ENCODE measurements at regions not wholly inside any gene's neighbourhood (a gene's known extent, or its start where the extent isn't known, plus 50 kb on each side); places are given as distances from the start of the nearest gene placed in this dataset.

DNA sequence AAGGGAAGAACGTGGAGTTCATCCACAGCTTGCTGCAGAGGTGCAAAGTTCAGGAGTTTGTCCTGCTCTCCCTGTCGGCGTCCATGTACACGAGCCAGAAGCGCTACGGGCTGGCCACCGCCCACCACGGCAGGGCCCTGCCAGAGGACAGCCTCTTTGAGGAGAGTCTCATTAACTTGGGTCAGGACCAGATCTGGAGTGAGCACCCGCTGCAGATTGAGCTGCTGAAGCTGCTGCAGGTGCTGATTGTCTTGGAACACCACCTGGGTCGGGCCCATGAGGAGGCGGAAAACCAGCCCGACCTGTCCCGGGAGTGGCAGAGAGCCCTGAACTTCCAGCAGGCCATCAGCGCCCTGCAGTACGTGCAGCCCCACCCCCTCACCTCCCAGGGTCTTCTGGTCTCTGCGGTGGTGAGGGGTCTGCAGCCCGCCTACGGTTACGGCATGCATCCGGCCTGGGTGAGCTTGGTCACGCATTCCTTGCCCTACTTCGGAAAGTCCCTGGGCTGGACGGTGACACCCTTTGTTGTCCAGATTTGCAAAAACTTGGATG lies 73.8 kb upstream of the MORC3 start:
- no peaks in the 10 kb centered on the region for H3K27me3 ChIP-seq (ENCODE audit: insufficient read depth, low read length)
- H2AFZ ChIP-seq (ENCODE audit: low read length): no peak overlapping the region
- H3K36me3 ChIP-seq (ENCODE audit: insufficient read depth, low read length): peaks cover 22% of the 10 kb centered on the region
- H3K4me1 ChIP-seq (ENCODE audit: insufficient read depth, low read length): peaks cover 4% of the 10 kb centered on the region
- no peak overlapping the region for H3K27ac ChIP-seq (ENCODE audit: low read depth, low read length)
- no peak overlapping the region for H3K4me3 ChIP-seq (ENCODE audit: insufficient read depth, low read length)
- H3K4me2 ChIP-seq (ENCODE audit: insufficient read depth, low read length): no peak overlapping the region
- H3K9me3 ChIP-seq (ENCODE audit: low read depth, low read length): no peaks in the 10 kb centered on the region
- TF ChIP-seq, protein P1, sequence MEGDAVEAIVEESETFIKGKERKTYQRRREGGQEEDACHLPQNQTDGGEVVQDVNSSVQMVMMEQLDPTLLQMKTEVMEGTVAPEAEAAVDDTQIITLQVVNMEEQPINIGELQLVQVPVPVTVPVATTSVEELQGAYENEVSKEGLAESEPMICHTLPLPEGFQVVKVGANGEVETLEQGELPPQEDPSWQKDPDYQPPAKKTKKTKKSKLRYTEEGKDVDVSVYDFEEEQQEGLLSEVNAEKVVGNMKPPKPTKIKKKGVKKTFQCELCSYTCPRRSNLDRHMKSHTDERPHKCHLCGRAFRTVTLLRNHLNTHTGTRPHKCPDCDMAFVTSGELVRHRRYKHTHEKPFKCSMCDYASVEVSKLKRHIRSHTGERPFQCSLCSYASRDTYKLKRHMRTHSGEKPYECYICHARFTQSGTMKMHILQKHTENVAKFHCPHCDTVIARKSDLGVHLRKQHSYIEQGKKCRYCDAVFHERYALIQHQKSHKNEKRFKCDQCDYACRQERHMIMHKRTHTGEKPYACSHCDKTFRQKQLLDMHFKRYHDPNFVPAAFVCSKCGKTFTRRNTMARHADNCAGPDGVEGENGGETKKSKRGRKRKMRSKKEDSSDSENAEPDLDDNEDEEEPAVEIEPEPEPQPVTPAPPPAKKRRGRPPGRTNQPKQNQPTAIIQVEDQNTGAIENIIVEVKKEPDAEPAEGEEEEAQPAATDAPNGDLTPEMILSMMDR (IDR thresholded peaks at IDR 0.05; ENCODE audit: extremely low read depth, low read depth, low read length): no peak
- DNase-seq (ENCODE audit: insufficient read length, low spot score, missing footprints): no peak
- H4K20me1 ChIP-seq (ENCODE audit: insufficient read depth, low read length): no peaks in the 10 kb centered on the region
- no peaks in the 10 kb centered on the region for H3K79me2 ChIP-seq (ENCODE audit: insufficient read depth, low read length)

DNA sequence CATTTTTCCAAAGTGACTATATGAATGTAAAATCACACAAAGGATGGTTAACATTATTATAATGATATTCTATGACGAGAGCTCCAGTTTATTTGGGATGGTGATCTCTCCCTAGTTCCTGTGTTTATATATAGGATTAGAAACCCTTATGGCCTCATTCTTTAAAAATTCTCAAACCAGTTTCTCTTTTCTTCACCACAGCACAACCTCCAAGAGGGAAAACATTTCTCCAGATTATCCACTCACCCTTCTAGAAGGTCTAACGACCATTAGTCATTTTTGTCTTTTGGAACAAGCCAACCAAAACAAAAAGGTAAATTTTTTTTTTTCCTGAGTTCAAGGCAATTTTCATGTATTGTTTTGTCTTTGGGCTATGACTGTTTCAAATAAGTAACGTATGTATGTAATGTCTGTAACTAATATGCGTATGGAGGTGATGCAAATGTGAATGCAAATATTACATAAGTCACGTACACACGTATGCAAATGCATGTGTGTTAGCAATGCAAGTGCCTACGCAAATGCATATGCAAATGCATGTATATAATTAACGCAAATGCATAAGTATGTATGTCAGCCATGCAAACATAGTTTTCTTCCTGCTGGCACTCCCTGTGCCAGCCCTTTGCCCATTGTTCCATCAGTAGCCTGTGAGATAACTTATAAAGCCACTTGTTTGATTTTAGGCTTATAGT lies 72.5 kb upstream of the MORC3 start:
- no peak overlapping the region for H3K4me3 ChIP-seq (ENCODE audit: insufficient read depth, low read length)

DNA sequence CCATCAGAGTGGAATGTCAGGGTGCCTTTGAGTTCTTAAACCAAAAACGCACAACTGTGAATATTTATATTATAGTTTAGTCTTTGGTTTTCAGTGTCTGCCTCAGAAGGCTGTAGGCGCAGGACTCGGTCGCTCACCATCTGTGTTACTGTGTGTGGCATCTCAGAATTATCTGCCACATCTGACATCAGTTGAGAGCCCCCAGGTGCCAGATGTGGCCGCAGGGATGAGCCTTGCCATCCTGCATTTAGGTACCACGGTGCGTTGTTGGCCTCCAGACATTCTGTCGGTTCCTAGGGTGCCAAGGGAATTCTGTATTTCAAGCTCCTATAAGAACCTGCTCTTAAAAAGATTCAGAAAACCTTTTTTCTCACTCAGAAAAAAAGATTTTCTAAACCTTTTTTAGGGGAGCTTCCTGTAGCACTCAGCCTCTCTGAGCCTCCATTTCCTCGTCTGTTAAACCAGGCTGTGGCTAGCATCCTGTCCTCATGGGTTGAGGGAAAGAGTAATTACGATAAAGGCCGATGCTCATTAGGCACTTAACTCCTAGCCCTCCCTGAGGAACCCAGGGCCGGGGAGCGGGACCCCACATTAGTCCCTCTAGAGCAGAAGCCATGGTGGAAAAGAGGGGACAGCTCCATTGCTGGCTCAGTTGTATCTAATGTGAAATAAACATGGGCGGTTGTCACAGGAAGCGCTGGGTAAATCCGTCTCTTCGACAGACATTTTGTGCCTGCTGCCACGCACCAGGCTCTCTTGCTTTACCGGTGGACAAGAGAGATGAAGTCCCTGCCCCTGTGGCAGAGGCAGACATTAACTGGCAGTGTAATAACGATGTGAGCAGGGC lies 70.2 kb upstream of the MORC3 start:
- no peak for DNase-seq (ENCODE audit: insufficient read length, low spot score, missing footprints)
- Histone ChIP-seq H3K4me1 (ENCODE audit: insufficient read depth, low read length) (peaks cover 4% of the 10 kb centered on the region), H3K4me3 (ENCODE audit: insufficient read depth, low read length) (no peak overlapping the region), H3K27me3 (ENCODE audit: insufficient read depth, low read length) (no peaks in the 10 kb centered on the region), H3K4me2 (ENCODE audit: insufficient read depth, low read length) (no peak overlapping the region), H3K27ac (ENCODE audit: low read depth, low read length) (no peak overlapping the region), H3K79me2 (ENCODE audit: insufficient read depth, low read length) (no peaks in the 10 kb centered on the region), H2AFZ (ENCODE audit: low read length) (no peak overlapping the region), H3K9me3 (ENCODE audit: low read depth, low read length) (no peaks in the 10 kb centered on the region), H4K20me1 (ENCODE audit: insufficient read depth, low read length) (no peaks in the 10 kb centered on the region), H3K36me3 (ENCODE audit: insufficient read depth, low read length) (peaks cover 25% of the 10 kb centered on the region)
- TF ChIP-seq, protein P1 (IDR thresholded peaks at IDR 0.05; ENCODE audit: extremely low read depth, low read depth, low read length): no peak

More for the DNA sequence above, 72.5 kb upstream of the MORC3 start:
- Histone ChIP-seq H3K36me3 (ENCODE audit: insufficient read depth, low read length) (peaks cover 21% of the 10 kb centered on the region), H3K27ac (ENCODE audit: low read depth, low read length) (no peak overlapping the region), H3K9me3 (ENCODE audit: low read depth, low read length) (no peaks in the 10 kb centered on the region), H3K79me2 (ENCODE audit: insufficient read depth, low read length) (no peaks in the 10 kb centered on the region), H3K27me3 (ENCODE audit: insufficient read depth, low read length) (no peaks in the 10 kb centered on the region), H2AFZ (ENCODE audit: low read length) (no peak overlapping the region), H3K4me1 (ENCODE audit: insufficient read depth, low read length) (peaks cover 4% of the 10 kb centered on the region), H3K4me2 (ENCODE audit: insufficient read depth, low read length) (no peak overlapping the region), H4K20me1 (ENCODE audit: insufficient read depth, low read length) (no peaks in the 10 kb centered on the region)
- peak; percentile 85 for DNase-seq (ENCODE audit: insufficient read length, low spot score, missing footprints)
- TF ChIP-seq, protein P1 (IDR thresholded peaks at IDR 0.05; ENCODE audit: extremely low read depth, low read depth, low read length): no peak
